SKM-1 treated with dmso at 0.1 percent for 144 hours (cell line): ENCODE measurements at regions not wholly inside any gene's neighbourhood (a gene's known extent, or its start where the extent isn't known, plus 50 kb on each side); places are given as distances from the start of the nearest gene placed in this dataset.

Experiments
- DNase-seq: peaks from one replicate; lab custom pipeline; 2025; ENCODE audit not compliant: unreplicated experiment; lab: John Stamatoyannopoulos, UW

- no peak for DNase-seq
Observed at GRCh38 chr10:44607116-44607515, 222.2 kb upstream of the CXCL12 start.

GRCh38 chr10:44618910-44619309 is 234.0 kb upstream of the CXCL12 start:
- DNase-seq = no peak

- DNase-seq = no peak
Observed at GRCh38 chr10:44619521-44619920, 234.6 kb upstream of the CXCL12 start.

GRCh38 chr10:44619975-44620374 is 235.1 kb upstream of the CXCL12 start:
- no peak for DNase-seq

GRCh38 chr10:44627591-44628354 is 242.9 kb upstream of the CXCL12 start:
- no peak for DNase-seq

- no peak for DNase-seq
Observed at GRCh38 chr10:44628921-44629320, 244.0 kb upstream of the CXCL12 start.

GRCh38 chr10:44635176-44635575 is 250.3 kb upstream of the CXCL12 start:
- no peak for DNase-seq

GRCh38 chr10:44636625-44637024 is 251.7 kb upstream of the CXCL12 start:
- no peak for DNase-seq

- DNase-seq = no peak
Observed at GRCh38 chr10:44640429-44640828, 255.5 kb upstream of the CXCL12 start.

- DNase-seq = no peak
Observed at GRCh38 chr10:44647473-44647872, 262.6 kb upstream of the CXCL12 start.

- no peak for DNase-seq
Observed at GRCh38 chr10:44647877-44648542, 263.1 kb upstream of the CXCL12 start.

- DNase-seq = no peak
Observed at GRCh38 chr10:44650691-44651661, 260.2 kb upstream of the TMEM72 start.

- no peak for DNase-seq
Observed at GRCh38 chr10:44651834-44652233, 259.3 kb upstream of the TMEM72 start.

GRCh38 chr10:44659320-44659719 is 251.8 kb upstream of the TMEM72 start:
- no peak for DNase-seq

GRCh38 chr10:44660271-44660670 is 250.9 kb upstream of the TMEM72 start:
- no peak for DNase-seq

GRCh38 chr10:44662051-44662450 is 249.1 kb upstream of the TMEM72 start:
- DNase-seq = no peak

GRCh38 chr10:44668336-44668735 is 242.8 kb upstream of the TMEM72 start:
- DNase-seq = no peak

- no peak for DNase-seq
Observed at GRCh38 chr10:44671319-44671718, 239.8 kb upstream of the TMEM72 start.

- DNase-seq = no peak
Observed at GRCh38 chr10:44673245-44673983, 237.7 kb upstream of the TMEM72 start.

GRCh38 chr10:44674536-44675386 is 236.4 kb upstream of the TMEM72 start:
- no peak for DNase-seq
